ENCODE measurements at regions not wholly inside any gene's neighbourhood (a gene's known extent, or its start where the extent isn't known, plus 50 kb on each side); places are given as distances from the start of the nearest gene placed in this dataset.

GRCh38 chr12:98280621-98281020 is 234.8 kb upstream of the TMPO start:
- intact Hi-C loops (cut with DNase I) = no loop called here
- no peak for DNase-seq
- WGBS, 2 donors = 84 to 85% methylated on average over 7 of the region's 7 CpGs

GRCh38 chr12:98291828-98292227 is 223.6 kb upstream of the TMPO start:
- no peaks in the 10 kb centered on the region for H3K4me1 ChIP-seq
- no peak overlapping the region for H3K4me3 ChIP-seq (replicated peaks in 1 of 3)
- no peak for DNase-seq
- H3K36me3 ChIP-seq = no peaks in the 10 kb centered on the region
- no peak overlapping the region for H3K27ac ChIP-seq
- no peak for TF ChIP-seq POLR2A (IDR thresholded peaks at IDR 0.05)
- no peak for TF ChIP-seq CTCF (IDR thresholded peaks at IDR 0.05)
- intact Hi-C loops (cut with DNase I) = no loop called here
- WGBS, 2 donors = 21 to 25% methylated on average over 4 of the region's 4 CpGs
- H3K27me3 ChIP-seq = peaks cover 3% of the 10 kb centered on the region
- H3K9me3 ChIP-seq = no peaks in the 10 kb centered on the region

More at GRCh38 chr12:98280621-98281020, 234.8 kb upstream of the TMPO start:
- H3K27ac ChIP-seq = no peak overlapping the region
- TF ChIP-seq CTCF (IDR thresholded peaks at IDR 0.05) (no peak), POLR2A (IDR thresholded peaks at IDR 0.05) (no peak)
- H3K4me3 ChIP-seq (replicated peaks in 1 of 3) = no peak overlapping the region
- H3K27me3 ChIP-seq = no peaks in the 10 kb centered on the region
- no peaks in the 10 kb centered on the region for H3K4me1 ChIP-seq
- no peaks in the 10 kb centered on the region for H3K9me3 ChIP-seq
- no peaks in the 10 kb centered on the region for H3K36me3 ChIP-seq

GRCh38 chr12:98294051-98294805 is 221.2 kb upstream of the TMPO start:
- TF ChIP-seq CTCF (IDR thresholded peaks at IDR 0.05) = no peak
- no peak for TF ChIP-seq POLR2A (IDR thresholded peaks at IDR 0.05)
- no peaks in the 10 kb centered on the region for H3K9me3 ChIP-seq

GRCh38 chr12:98295681-98296080 is 219.7 kb upstream of the TMPO start:
- intact Hi-C loops (cut with DNase I) = no loop called here
- TF ChIP-seq POLR2A (IDR thresholded peaks at IDR 0.05) (no peak), CTCF (IDR thresholded peaks at IDR 0.05) (no peak)
- WGBS, 2 donors = 57 to 63% methylated on average over 2 of the region's 2 CpGs

More at GRCh38 chr12:98294051-98294805, 221.2 kb upstream of the TMPO start:
- Histone ChIP-seq H3K4me1 (no peaks in the 10 kb centered on the region), H3K36me3 (no peaks in the 10 kb centered on the region), H3K4me3 (replicated peaks in 1 of 3) (no peak overlapping the region), H3K27ac (no peak overlapping the region), H3K27me3 (peaks cover 3% of the 10 kb centered on the region)
- no peak for DNase-seq
- intact Hi-C loops (cut with DNase I) = no loop called here
- 61 to 65% methylated on average over 1 of the region's 1 CpG for WGBS, 2 donors

GRCh38 chr12:98296462-98297079 is 218.8 kb upstream of the TMPO start:
- H3K4me1 ChIP-seq = no peaks in the 10 kb centered on the region
- no peaks in the 10 kb centered on the region for H3K36me3 ChIP-seq
- H3K4me3 ChIP-seq (replicated peaks in 1 of 3) = no peak overlapping the region
- WGBS, 2 donors = 42 to 49% methylated on average over 6 of the region's 6 CpGs
- H3K27ac ChIP-seq = no peak overlapping the region
- no peaks in the 10 kb centered on the region for H3K9me3 ChIP-seq
- no peaks in the 10 kb centered on the region for H3K27me3 ChIP-seq
- intact Hi-C loops (cut with DNase I) = no loop called here
- no peak for TF ChIP-seq POLR2A (IDR thresholded peaks at IDR 0.05)
- no peak for TF ChIP-seq CTCF (IDR thresholded peaks at IDR 0.05)
- DNase-seq = no peak

More at GRCh38 chr12:98295681-98296080, 219.7 kb upstream of the TMPO start:
- H3K27me3 ChIP-seq = no peaks in the 10 kb centered on the region
- no peak overlapping the region for H3K27ac ChIP-seq
- no peaks in the 10 kb centered on the region for H3K4me1 ChIP-seq
- no peaks in the 10 kb centered on the region for H3K9me3 ChIP-seq
- no peak for DNase-seq
- H3K4me3 ChIP-seq (replicated peaks in 1 of 3) = no peak overlapping the region
- no peaks in the 10 kb centered on the region for H3K36me3 ChIP-seq

Data from thyroid gland (tissue), 4 donors.